HG02981 (cell line): ENCODE measurements at regions not wholly inside any gene's neighbourhood (a gene's known extent, or its start where the extent isn't known, plus 50 kb on each side); places are given as distances from the start of the nearest gene placed in this dataset.
A peak's percentile ranks its signal among the peaks of the same experiment; 100 is the strongest.

Experiments used
- ATAC-seq: cut with Tn5 transposase; IDR thresholded peaks from one replicate; pipeline ENCODE4 v1.9.1; 2021; ENCODE audit warnings: mild to moderate bottlenecking, moderate library complexity; ENCODE audit not compliant: unreplicated experiment

- no peak for ATAC-seq
Measured at GRCh38 chr15:94177112-94177511, 54.2 kb upstream of the MCTP2 start.

GRCh38 chr15:94175420-94175819 lies 55.9 kb upstream of the MCTP2 start:
- ATAC-seq = no peak

DNA sequence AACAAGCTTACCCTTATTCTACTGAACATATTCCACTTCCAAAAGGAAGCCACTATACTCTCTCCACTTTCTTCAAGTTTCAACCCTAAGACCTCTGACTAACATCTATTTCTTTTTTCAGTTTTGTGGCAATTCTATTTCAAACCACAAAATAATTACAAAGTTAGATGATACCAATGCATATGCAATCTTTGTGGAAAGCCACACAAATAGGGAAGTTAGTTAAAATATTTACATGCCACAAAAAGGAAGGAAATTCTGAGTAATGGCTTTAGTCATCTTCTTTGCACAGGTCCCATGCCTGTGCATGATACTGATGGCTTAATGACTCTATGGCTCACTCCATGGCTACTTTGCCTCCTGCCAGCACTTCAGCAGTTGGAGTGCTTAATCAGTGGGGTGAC lies 57.0 kb upstream of the MCTP2 start:
- peak; percentile 94 for ATAC-seq

DNA sequence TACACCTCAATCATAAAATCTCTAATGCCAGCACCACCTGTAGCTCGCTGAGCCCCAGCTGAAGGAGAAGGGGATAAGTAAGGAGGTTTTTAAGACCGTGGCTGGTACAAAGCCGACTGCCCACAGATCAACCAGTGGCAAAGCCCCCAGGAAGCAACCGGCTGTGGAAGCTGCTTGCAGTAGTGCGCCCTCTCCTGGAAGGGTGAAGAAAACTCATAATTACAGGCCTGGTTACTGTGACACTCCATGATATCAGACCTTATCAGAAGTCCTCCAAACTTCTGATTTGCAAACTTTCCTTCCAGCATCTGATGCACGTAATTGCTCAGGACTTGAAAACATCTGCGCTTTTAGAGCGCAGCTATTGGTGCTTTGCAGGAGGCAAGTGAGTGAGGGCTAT lies 63.1 kb upstream of the MCTP2 start:
- ATAC-seq = no peak

DNA sequence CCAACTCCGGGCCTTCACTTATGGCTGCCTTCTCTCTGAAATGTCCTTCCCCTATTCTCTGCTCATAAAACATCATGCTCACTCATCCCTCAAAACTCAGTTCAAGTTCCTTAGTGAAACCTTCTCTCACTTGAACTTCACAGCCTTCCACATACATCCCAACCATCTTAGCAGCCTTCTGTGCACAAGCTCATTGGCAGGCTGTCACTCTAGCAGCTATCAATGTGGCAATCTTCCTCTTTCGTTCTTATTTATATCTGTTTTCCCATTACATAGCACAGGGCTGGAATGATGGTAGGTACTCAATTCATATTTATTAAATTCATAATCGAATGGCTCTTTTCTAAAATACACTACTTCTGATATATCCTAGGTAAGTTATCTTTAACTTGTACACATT lies 66.4 kb upstream of the MCTP2 start:
- no peak for ATAC-seq

DNA sequence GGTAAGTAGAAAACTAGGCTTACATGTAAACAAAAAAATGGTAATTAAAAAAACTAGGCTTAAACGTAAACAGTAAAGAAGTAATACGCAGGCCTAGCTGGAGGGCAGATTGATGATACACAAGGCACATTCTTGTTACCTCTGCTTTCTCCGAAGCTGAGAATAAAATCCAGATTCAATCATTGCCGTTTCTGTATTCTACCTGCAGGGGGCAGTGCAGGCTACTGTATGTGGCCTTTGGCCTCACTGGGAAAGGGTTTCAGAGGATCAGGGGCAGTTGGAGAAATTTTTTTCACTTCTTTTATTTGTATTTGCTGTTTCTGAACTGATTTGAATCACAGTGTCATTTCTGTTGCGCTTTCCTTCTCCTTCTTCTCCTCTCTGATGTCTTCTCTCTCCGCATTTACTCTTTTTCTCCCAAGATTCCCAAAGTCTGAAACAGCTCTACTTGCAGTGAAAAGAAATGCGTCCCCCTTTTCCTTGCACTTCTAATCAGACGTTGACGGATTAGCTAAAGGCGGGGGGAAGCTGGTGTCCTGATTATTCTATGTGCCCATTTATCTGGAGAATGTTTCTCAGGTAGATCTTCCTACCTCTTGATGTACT lies 67.1 kb upstream of the MCTP2 start:
- no peak for ATAC-seq

DNA sequence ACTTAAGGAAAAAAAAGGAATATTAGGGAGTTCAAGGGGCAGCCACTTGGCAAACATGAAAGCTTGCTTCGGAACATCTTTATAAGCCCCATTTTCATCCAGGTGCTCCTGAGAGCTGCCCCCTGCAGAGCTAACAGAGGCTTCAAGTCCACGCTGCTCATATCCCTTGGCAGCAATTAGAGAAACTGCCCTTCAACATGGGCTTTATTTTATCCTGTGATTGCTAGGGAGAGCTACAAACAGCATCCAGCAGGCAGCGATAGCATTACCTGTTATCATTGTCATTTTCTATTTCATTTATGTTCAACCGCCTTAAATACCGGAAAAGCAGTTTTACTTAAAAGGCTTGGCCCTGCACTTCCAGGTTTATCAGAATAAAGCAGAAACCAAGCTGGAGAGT lies 68.4 kb upstream of the MCTP2 start:
- ATAC-seq = no peak

GRCh38 chr15:94154255-94154654 lies 77.1 kb upstream of the MCTP2 start:
- ATAC-seq = no peak

- no peak for ATAC-seq
Measured at GRCh38 chr15:94145046-94145445, 86.3 kb upstream of the MCTP2 start.

DNA sequence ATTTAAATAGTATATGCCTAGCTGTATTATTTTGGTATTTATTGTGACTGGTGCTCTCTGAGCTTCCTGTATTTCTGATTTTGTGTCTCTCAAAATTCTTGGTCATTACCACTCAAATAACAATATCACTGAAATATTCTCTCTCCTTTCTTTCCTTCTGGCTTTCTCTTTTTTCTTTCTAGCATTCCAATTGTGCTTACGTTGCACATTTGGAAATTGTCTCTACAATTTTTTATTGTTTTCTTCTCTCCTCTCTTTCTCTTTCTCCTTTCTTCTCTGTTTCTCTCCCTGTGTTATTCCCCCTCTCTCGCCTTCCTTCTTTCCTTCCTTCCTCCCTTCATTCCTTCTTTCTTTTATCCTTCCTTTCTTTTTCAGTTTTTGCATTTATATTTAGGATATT lies 89.6 kb upstream of the MCTP2 start:
- ATAC-seq = no peak

- ATAC-seq = no peak
Measured at GRCh38 chr15:94135486-94136147, 95.7 kb upstream of the MCTP2 start.

DNA sequence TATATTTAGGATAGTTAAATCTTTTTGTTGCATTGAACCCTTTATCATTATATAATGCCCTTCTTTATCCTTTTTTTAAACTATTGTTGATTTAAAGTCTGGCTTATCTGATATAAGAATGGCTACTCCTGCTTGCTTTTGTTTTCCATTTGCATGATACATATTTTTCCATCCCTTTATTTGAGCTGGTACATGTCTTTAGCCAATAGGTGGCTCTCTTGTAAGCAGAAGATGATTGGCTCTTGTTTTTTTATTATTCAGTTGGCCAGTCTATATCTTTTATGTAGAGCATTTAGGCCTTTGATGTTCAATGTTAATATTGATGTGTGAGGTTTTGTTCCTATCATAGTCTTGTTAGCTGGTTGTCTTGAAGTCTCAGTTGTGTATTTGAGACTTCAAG lies 99.5 kb upstream of the MCTP2 start:
- no peak for ATAC-seq

- ATAC-seq = no peak
Measured at GRCh38 chr15:94130504-94130903, 100.9 kb upstream of the MCTP2 start.

DNA sequence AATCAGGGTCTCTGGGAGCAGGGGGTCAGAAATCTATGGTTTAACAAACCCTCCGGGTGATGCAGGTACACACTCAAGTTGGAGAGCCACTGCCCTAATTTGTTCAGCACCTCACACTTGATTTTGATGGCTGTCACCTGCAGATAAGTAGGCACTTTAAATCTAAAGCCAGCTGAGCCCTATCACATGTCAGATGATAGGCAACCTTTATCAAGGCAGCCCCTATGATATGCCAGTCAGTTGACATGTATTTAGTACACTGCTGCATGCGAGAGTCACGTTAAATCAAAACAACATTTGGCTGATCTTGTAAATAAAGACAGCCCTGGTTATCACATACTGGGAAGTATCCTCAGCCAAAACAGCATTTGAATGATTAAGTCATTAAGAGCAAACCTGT lies 104.4 kb upstream of the MCTP2 start:
- ATAC-seq = no peak

- no peak for ATAC-seq
Measured at GRCh38 chr15:94125698-94126097, 105.7 kb upstream of the MCTP2 start.

- ATAC-seq = no peak
Measured at GRCh38 chr15:94125156-94125555, 106.2 kb upstream of the MCTP2 start.

GRCh38 chr15:94122516-94122915 lies 108.8 kb upstream of the MCTP2 start:
- ATAC-seq = no peak

DNA sequence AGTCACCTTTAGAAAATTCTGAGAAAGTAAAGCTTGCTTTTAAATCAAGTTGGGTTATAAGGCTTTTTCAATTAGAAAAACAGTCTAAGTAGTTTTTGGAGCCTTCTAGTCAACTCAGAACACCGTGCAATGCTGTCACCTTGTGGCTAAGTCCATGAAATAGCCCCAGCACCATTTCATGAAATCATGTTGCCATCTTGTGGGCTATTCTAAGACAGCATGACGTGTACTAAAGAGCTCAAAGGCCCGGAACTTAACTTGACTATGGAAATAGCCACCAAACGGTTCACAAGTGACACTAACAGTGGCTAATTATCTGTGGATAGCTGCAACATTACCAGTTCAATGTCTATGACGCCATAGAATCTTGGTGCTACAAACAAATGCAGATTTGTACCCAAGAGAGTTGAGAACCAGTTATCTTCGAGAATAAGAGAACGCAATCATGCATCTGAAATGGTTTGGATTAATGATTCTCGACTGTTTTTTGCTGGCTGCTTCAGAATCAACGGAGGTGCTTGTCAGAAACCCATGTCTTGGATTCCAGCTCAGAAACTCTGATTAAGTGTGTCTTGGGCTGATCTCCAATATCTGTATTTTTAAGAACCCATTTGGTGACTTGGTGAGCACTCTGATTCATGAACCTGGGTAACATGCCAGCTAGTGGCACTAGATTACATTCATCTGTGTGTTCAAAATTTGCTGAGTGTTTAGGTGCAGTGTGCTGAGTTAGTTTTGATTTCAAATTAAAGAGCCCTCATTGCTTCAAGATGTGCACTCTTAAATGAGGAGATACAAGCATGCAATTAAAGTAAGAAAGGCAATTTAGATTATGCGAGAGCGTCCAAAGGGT lies 111.2 kb upstream of the MCTP2 start:
- ATAC-seq = peak; percentile 99

DNA sequence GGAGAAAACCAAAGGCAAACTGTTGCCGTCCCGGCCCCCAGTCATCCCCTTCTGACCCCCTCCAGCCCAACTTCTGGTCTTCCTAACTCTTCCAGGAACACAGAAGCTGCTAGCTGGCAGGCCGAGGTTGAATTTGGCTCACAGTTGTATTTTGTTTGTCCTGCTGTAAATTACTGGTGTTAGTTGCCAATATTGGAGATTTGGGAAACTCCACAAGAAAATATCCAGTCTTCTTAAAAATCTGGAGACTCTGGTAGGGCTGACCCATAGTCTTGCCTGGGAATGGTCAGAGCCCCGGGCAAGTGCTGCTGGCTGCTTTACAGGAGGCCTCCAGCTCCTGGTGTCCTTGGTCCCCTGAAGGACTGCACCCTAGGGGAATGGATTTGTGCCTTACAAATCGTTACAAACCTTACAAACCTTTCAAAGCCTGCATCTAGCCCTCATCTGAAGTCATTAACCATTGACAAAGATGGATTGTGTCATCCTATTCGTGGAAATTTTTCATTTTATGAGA lies 112.0 kb upstream of the MCTP2 start:
- no peak for ATAC-seq

DNA sequence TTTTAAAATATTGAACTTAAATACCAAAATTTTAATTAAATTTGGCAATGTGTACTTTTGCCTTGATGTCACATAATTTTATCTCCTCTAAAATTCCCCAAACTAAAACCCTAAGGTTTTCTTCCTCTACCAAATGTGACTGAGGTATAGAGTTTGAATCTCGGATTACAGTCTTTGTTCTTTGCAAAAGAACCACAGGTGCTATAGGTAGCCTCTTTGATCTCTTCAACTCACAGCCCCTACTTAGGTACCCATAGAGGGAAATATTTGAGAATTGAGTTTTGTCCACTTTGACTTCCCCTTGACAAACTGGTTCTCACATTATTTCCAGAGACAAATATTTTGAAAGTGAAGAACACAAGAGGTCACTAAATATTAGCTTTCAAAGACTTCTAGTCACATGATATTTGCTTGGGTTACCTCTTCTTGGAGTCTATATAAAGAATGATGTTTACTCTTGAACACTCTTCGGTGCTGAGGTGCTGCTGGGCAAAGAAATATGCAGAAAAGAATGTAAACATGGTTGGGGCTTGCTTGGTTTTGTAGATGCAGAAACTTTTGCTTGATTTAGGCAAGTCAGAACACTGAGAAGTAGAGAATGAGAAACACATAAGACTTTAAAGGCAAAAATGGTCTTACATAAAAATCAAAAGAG lies 120.8 kb upstream of the MCTP2 start:
- no peak for ATAC-seq

DNA sequence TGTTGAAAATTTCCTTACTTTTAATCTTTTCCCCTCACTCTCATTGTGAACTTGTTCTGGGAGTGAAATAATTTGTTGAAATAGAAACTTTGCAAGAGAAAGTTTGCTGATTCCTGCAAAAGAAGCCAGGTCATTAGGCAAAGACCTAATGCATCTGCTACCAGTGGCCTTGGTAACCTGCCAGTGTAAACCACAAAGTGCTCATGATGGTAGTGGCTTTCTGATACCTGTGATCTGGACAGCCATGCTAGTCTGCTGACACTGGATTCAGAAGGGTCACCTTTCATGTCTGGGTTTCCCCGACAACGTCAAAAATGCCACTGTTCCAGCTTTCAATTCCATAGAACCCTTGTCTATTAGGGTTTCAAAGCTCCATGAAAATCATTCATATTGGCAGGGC lies 123.7 kb upstream of the MCTP2 start:
- ATAC-seq = no peak
